ENCODE measurements at regions not wholly inside any gene's neighbourhood (a gene's known extent, or its start where the extent isn't known, plus 50 kb on each side); places are given as distances from the start of the nearest gene placed in this dataset.

DNA sequence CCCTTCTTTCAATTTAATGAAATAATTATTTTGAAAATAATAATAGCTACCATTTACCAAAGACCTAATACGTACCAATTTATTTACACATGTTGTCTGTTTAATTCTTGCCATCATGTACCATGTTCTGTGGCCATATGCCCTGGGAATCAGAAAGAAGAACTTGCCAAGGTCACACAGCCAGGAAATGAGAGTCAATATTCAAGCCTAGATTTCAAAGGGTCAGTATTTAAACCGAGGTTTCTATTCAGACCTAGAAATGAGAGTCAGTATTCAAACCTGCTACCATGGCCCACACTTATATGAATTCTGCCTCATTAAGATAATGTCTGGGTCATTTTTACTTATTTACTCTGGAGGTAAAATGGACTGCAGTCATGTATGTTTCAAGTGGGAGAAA lies 103.6 kb upstream of the TBL1XR1 start:
- no peak for DNase-seq

DNA sequence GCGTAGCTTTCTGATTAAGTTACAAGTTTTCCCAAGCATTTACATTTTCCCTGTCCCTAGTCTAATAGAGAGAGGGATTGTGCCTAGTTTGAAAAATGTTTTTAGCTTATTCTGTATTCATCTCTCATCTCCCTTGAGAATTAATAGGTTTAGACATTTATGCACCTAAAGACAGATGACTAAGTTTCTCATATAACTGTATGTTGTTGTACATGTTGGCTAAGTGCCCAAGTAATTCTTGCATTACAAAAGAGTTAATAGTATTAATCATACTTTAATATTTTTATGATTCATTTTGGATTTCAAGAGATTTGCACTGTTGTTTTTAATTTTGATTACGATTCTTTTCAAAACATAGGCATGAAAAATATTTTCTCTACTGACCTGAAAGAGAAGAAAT lies 109.0 kb upstream of the TBL1XR1 start:
- DNase-seq, result peak; percentile 91

- DNase-seq, result no peak
Measured at GRCh38 chr3:177307391-177307790, 110.1 kb upstream of the TBL1XR1 start.

DNA sequence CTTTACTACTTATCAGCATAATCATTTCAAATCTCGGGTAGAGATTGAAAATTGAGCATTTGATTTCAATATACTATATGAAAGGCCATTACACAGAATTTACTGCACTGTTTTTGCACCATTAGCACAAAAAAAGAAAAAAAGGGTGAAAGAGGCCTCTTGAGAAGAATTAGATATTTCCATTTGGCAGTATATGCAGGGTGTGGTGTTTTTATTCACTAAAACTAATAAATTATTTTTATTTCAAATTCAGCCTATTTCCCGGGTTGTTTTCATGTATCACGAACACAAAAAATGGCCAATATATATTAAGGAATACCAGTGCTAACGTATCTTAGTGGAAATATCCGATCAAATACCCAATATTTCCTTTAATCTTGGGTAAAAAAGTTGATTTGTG lies 110.5 kb upstream of the TBL1XR1 start:
- no peak for DNase-seq

- no peak for DNase-seq
Measured at GRCh38 chr3:177308286-177308685, 111.0 kb upstream of the TBL1XR1 start.

GRCh38 chr3:177308911-177309310 lies 111.6 kb upstream of the TBL1XR1 start:
- DNase-seq, result no peak

- DNase-seq, result no peak
Measured at GRCh38 chr3:177312491-177312890, 115.2 kb upstream of the TBL1XR1 start.

DNA sequence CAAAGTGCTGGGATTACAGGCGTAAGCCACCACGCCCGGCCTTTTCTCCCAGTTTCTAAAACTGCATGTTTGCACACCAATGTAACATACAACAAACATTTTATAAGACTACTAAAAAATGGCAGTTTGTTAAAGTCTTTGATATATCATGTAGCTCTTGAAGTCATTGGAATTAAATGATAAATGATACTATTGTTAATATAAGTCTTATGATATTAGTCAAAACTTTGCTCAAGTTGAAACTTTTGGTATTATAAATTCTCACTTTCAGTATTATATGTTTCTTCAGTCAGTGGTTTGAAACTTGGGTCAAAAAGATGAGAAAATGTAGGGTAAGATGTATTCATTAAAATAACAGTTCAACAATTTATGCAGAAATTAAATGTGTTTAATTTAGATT lies 117.6 kb upstream of the TBL1XR1 start:
- DNase-seq, result no peak

GRCh38 chr3:177317247-177317646 lies 120.0 kb upstream of the TBL1XR1 start:
- DNase-seq, result no peak

DNA sequence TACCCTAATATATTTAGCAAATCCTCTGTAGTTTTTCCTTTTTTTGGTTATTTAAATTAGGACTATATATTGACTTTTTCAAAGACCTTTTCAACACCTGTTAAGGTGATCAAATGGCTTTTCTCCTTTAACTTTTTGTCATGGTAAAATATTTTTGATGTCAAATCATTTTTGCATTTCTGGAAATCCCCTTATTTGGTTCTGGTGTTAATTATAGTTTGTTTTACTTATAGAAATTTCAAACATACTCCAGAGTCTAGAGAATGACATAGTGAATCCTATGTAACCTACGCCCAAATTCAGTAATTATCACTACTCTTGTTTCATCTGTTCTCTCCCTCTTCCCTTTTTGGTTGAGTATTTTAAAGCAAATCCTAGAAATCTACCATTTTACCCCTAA lies 121.3 kb upstream of the TBL1XR1 start:
- no peak for DNase-seq

GRCh38 chr3:177320765-177321247 lies 123.5 kb upstream of the TBL1XR1 start:
- peak; percentile 70 for DNase-seq

- no peak for DNase-seq
Measured at GRCh38 chr3:177321819-177322218, 124.5 kb upstream of the TBL1XR1 start.

DNA sequence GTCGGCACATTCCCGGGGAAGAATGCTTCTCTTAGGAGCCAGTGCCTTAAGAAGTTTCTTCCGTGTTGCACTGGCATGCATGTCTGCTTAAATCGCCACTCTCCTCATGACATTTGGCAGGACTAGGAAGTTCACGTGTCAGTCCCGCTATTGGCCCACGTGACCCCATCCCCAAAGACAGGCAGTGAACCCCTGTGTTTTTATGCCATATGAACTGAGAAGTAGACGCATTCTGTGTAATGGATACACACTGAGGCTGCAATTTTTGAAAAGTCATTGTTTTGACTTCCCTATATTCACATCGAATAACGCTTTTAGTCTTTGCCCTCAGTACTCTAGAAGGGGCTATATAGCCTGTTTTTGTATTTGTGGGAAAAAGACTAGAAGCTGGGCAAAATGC lies 125.6 kb upstream of the TBL1XR1 start:
- no peak for DNase-seq

DNA sequence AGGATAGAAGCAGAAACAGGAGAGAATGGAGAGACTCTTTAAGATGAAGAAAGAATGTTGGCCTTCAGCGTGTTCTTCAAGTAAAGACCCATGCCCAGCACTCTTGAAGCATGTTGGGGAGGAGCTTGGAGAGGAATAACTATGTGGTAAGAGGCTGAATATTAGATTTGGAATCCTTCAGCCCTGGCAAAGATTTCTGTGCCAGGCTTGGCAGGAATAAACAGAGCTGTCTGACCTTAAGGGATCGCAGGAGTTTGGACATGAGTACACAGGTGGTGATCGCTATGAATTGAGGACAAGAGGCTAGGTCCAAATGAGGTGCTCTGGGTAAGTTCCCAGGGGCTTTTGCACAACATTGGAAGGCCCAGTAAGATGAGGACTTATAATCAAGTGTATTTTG lies 132.6 kb upstream of the TBL1XR1 start:
- no peak for DNase-seq

GRCh38 chr3:177330779-177331178 lies 133.5 kb upstream of the TBL1XR1 start:
- DNase-seq, result no peak

DNA sequence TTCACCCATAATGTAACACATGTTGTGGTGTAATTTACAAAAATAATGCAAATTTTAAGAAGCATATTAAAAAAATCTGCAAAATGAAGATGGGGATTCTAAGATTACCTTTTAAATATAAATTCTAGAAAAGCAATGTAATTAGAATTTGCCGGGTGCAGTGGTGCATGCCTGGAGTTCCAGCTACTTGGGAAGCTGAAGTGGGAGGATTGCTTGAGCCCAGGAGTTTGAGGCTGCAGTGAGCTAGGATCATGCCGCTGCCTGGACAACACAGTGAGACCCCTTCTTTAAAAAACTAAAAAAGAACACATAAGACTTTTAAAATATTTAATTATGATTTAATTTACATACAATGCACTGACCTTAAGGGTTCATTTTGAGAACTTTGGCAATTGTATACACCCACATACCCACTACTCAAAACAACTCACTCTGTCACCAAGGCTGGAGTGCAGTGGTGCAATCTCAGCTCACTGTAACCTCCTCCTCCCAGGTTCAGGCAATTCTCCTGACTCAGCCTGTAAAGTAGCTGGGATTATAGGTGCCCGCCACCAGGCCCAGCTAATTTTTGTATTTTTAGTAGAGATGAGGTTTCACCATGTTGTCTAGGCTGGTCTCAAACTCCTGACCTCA lies 134.0 kb upstream of the TBL1XR1 start:
- no peak for DNase-seq

GRCh38 chr3:177332955-177333354 lies 135.7 kb upstream of the TBL1XR1 start:
- no peak for DNase-seq

GRCh38 chr3:177333533-177334520 lies 136.5 kb upstream of the TBL1XR1 start:
- no peak for DNase-seq

GRCh38 chr3:177334803-177335202 lies 137.5 kb upstream of the TBL1XR1 start:
- DNase-seq, result no peak

GRCh38 chr3:177335728-177336127 lies 138.4 kb upstream of the TBL1XR1 start:
- peak; percentile 44 for DNase-seq

DNA sequence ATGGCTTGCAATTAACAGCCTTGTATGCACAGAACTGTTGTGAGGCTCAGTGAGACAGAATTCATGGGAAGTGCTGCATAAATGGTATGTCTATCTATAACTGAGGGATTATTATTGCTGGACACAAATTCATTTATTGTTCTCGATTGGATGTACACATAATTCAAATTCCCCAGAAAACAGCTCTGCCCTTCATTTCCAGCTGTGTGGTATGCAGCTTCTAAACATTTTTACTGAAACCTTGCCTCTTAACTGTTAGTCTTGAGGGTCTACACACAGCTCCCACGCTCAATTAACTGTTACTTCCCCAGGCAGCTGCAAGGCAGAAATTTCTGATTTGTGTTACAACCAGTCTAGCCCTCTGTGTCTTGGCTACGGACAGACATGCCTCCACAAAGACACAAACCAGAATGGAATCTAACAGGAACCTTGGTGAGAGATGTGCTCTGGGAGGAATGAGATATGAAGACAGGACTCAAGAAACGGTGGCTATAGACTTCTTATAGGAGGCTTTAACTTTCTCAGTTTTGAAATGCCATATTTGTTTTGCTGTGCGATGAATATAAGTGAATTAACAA lies 139.7 kb upstream of the TBL1XR1 start:
- DNase-seq, result peak; percentile 67

DNA sequence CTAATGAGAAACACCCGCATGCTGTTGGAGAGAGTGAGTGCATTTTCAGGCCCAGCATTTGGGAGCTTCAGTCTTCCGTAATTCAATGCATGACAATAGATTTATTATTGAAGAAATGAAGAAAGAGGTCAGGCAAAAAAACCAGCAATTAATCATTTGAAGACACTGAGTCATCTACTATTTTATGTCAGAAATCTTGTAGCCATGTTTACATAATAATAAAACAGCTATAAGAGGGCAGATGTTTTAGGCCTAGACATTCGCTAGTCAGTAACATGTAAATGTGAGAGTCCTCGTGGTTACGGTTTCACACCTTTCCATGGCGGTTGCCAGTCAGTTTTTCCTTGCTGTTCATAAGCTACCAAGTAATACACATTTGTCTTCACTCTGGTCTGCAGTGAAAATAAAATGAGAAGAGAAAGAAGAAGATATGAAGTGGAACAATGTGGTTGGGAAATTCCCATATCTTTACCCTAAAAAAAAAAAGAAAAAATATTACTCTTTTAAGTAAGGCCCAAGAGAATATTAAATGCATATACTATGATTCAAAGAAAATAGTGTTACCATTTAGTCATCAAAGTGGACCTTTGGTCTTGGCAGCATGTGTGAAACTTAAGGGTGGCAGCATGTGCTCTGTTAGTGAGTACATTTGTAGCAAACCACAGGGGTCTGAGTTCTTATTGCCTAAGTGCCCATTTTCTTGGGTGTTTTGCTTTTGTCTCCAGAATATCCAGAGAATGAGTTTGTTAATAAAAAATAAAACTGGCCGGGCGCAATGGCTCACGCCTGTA lies 140.5 kb upstream of the TBL1XR1 start:
- peak; percentile 95 for DNase-seq

All from fibroblast of skin of back (primary cell).